Lung (tissue), 11 donors: ENCODE measurements at regions not wholly inside any gene's neighbourhood (a gene's known extent, or its start where the extent isn't known, plus 50 kb on each side); places are given as distances from the start of the nearest gene placed in this dataset.

ENCODE experiments used
- ATAC-seq: fragments of 200-7000 bp; cut with Tn5 transposase; one replicate; pipeline ENCODE4 v1.9.1; 2020; ENCODE audit warnings: moderate number of reproducible peaks; ENCODE audit not compliant: insufficient read depth, low FRiP score
- DNase-seq, 3 donors: peaks; one replicate each; pipeline ENCODE4 v3.0.0-alpha.2; 2013 to 2017
- H3K27ac ChIP-seq, 2 donors: one replicate each; pipeline ENCODE4 v1.5.1; 2013; ENCODE audit warnings: mild to moderate bottlenecking in 2 of 2, moderate library complexity in 2 of 2, control low read depth in 1 of 2, inconsistent platforms in 1 of 2, low read depth in 1 of 2, low read length in 1 of 2
- H3K27me3 ChIP-seq, 3 donors: one replicate each; pipeline ENCODE4 v1.5.1; 2013; ENCODE audit warnings: low read length in 2 of 3; ENCODE audit not compliant: control insufficient read depth in 3 of 3, insufficient read depth in 3 of 3
- H3K36me3 ChIP-seq, 4 donors: one replicate each; pipeline ENCODE4 v1.5.1; 2013; ENCODE audit warnings: low read length in 4 of 4, mild to moderate bottlenecking in 1 of 4, moderate library complexity in 1 of 4; ENCODE audit not compliant: control insufficient read depth in 4 of 4, insufficient read depth in 4 of 4
- H3K4me1 ChIP-seq, 5 donors: one replicate each; pipeline ENCODE4 v1.5.1; 2013; ENCODE audit warnings: low read length in 5 of 5, mild to moderate bottlenecking in 2 of 5, moderate library complexity in 1 of 5; ENCODE audit not compliant: control insufficient read depth in 5 of 5, insufficient read depth in 5 of 5
- H3K4me3 ChIP-seq: one replicate; pipeline ENCODE4 v1.5.1; 2013; ENCODE audit warnings: mild to moderate bottlenecking, control low read depth, moderate library complexity
- H3K9ac ChIP-seq, 2 donors: one replicate each; pipeline ENCODE4 v1.5.1; 2013; ENCODE audit warnings: low read length in 2 of 2, control low read depth in 1 of 2; ENCODE audit not compliant: insufficient read depth in 1 of 2
- H3K9me3 ChIP-seq, 4 donors: one replicate each; pipeline ENCODE4 v1.5.1; 2013; ENCODE audit warnings: low read length in 3 of 4, mild to moderate bottlenecking in 1 of 4, moderate library complexity in 1 of 4; ENCODE audit not compliant: control insufficient read depth in 4 of 4, insufficient read depth in 3 of 4
- WGBS, 2 donors: extraction: QIAGEN DNeasy Blood & Tissue Kit; methylation state at CpG; one replicate each; pipeline ENCODE4 v1.1.7; 2013; 5-methylcytosine and 5-hydroxymethylcytosine counted together
- TF ChIP-seq, protein P1 (sequence below): IDR thresholded peaks from 2 replicates; pipeline ENCODE4 v1.5.1; 2012; ENCODE audit warnings: mild to moderate bottlenecking; ENCODE audit errors: control extremely low read depth, extremely low read depth
- donor health status: control.
- donor health status: control.
- donor health status: Bipolar disorder and iron deficiency.
- donor health status: healthy.
- donor health status: DM: yes; HTN: yes; CAD: no.

DNA sequence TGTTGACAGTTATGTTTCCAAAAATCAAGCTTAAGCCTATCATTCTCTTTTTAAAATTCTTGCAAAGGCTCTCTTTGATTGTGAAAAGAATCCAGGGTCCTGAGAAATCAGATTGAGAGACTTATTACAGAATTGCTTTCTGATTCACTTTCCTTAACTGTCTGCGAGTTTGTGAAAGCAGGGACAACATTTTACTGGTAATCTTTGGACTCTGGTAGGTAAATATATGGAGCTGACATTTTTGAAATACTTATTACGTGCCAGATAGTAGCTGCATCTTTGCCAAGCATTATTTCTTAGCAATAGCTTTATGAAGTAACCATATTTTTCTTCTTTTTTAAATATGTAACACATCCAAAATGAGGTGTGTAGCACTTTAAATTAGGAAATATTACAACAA is 570.9 kb downstream of the CMPK2 start:
- Histone ChIP-seq H3K9me3 (no peaks in the 10 kb centered on the region), H3K27me3 (no peaks in the 10 kb centered on the region), H3K36me3 (no peaks in the 10 kb centered on the region), H3K4me3 (no peak overlapping the region), H3K27ac (no peak overlapping the region), H3K4me1 (peaks cover 0 to 6% (median 0%) of the 10 kb centered on the region in 5 donors), H3K9ac (no peak overlapping the region)
- TF ChIP-seq, protein P1, sequence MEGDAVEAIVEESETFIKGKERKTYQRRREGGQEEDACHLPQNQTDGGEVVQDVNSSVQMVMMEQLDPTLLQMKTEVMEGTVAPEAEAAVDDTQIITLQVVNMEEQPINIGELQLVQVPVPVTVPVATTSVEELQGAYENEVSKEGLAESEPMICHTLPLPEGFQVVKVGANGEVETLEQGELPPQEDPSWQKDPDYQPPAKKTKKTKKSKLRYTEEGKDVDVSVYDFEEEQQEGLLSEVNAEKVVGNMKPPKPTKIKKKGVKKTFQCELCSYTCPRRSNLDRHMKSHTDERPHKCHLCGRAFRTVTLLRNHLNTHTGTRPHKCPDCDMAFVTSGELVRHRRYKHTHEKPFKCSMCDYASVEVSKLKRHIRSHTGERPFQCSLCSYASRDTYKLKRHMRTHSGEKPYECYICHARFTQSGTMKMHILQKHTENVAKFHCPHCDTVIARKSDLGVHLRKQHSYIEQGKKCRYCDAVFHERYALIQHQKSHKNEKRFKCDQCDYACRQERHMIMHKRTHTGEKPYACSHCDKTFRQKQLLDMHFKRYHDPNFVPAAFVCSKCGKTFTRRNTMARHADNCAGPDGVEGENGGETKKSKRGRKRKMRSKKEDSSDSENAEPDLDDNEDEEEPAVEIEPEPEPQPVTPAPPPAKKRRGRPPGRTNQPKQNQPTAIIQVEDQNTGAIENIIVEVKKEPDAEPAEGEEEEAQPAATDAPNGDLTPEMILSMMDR = no peak
- DNase-seq (no peak), ATAC-seq (no peak)
- WGBS, 2 donors = 80 to 88% methylated on average over 2 of the region's 2 CpGs

DNA sequence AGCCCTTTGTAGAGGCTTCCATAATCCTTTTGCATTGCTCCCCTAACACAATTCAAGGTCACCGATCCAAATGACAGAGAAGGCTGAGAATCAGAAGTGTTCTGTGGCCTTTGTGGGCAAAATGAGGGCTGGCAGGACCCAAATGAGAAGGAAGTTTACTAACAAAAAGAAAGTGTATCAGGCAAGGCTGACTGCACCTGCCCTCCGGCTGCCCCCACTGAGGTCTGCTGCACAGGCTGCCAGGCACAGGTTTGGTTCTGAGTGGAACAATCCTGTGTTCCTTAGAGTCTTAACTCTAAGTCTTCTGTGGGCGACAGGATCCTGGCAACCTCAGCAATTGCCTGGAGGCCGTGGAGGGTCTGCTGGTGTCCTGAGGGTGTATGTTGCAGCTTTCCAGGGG is 568.5 kb downstream of the CMPK2 start:
- no peaks in the 10 kb centered on the region for H3K27me3 ChIP-seq
- DNase-seq = no peak
- H3K36me3 ChIP-seq = no peaks in the 10 kb centered on the region
- TF ChIP-seq, protein P1 = no peak
- H3K4me1 ChIP-seq = no peaks in the 10 kb centered on the region
- H3K9ac ChIP-seq = no peak overlapping the region
- no peak overlapping the region for H3K27ac ChIP-seq
- H3K9me3 ChIP-seq = peaks cover 0 to 2% (median 0%) of the 10 kb centered on the region in 4 donors
- no peak for ATAC-seq
- H3K4me3 ChIP-seq = no peak overlapping the region
- 94 to 96% methylated on average over 4 of the region's 4 CpGs for WGBS, 2 donors

DNA sequence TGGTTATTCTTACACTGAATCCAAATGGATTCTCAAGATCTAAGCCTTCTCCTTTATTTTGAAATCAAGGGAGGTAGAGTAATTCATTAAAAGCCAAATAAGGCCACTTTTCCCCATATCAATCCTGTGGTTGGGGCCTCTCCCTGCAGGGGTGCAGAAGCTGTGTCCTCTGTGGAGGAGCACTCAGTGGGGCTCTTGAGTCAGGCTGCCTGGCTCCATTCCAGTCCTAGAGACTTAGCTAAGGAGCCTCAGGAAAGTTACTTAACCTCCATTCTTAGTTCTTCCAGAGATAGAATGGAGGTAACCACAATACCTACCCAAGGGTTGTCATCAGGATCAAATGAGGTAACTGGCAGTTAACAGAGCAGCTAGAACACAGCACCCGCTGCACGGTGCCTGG is 564.3 kb downstream of the CMPK2 start:
- WGBS, 2 donors = 90 to 92% methylated on average over 2 of the region's 2 CpGs
- Histone ChIP-seq H3K9me3 (peaks cover 0 to 2% (median 0%) of the 10 kb centered on the region in 4 donors), H3K4me1 (no peaks in the 10 kb centered on the region), H3K9ac (no peak overlapping the region), H3K4me3 (no peak overlapping the region), H3K27me3 (no peaks in the 10 kb centered on the region), H3K27ac (no peak overlapping the region), H3K36me3 (no peaks in the 10 kb centered on the region)
- TF ChIP-seq, protein P1 = no peak
- ATAC-seq (no peak), DNase-seq (no peak)

DNA sequence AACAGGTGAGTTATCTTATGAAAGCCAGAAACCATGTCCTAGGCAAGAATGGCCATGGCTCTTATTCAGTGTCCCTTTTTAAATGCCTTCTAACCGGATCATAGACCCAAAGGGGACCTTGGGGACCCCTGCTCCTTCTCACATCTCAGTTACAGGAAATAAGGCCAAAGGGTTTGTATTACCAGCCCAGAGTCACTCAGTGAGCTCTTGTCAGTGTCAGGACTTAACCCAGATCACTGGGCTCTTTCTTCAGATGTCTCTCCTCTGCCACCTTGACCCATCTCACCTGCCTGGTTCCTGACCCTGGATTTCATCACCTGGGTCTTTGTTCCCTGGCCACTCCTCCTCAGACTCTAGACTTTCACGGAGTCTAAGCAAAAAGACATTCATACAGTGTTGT is 556.7 kb downstream of the CMPK2 start:
- no peaks in the 10 kb centered on the region for H3K36me3 ChIP-seq
- no peak overlapping the region for H3K9ac ChIP-seq
- TF ChIP-seq, protein P1 = no peak
- H3K4me3 ChIP-seq = no peak overlapping the region
- no peaks in the 10 kb centered on the region for H3K9me3 ChIP-seq
- H3K27ac ChIP-seq = no peak overlapping the region
- 90 to 98% methylated on average over 2 of the region's 2 CpGs for WGBS, 2 donors
- H3K4me1 ChIP-seq = peaks cover 0 to 16% (median 9%) of the 10 kb centered on the region in 5 donors
- ATAC-seq (no peak), DNase-seq (no peak)
- no peaks in the 10 kb centered on the region for H3K27me3 ChIP-seq
